ENCODE measurements at regions not wholly inside any gene's neighbourhood (a gene's known extent, or its start where the extent isn't known, plus 50 kb on each side); places are given as distances from the start of the nearest gene placed in this dataset.

DNA sequence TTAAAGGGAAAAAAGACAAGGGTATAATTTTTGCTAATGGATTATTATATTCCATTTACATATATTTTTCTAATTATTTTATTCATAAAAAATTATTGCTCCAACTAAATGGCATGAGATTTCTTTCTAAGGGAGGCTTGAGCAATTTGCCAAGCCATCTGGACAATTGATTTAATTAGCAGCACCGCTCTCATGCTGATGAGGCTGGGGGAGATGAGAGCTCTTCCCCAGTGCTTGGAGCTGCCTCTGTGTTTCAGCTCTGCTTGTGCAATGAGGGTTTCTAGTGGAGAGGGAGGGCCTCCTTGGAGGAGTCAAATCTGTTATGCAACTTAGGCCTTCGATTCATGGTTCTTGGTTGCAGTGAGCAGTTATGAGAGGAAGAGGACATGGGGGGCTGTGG is 574.3 kb downstream of the TCERG1L start:
- H3K27me3 ChIP-seq (replicated peaks; ENCODE audit: insufficient read depth) = no peaks in the 10 kb centered on the region
- no peak overlapping the region for H3K4me3 ChIP-seq
- intact Hi-C loops (cut with DNase I) = no loop called here
- DNase-seq (ENCODE audit: low spot score) = no peak
- no peak overlapping the region for H3K27ac ChIP-seq
- no peaks in the 10 kb centered on the region for H3K4me1 ChIP-seq (replicated peaks)
- TF ChIP-seq POLR2AphosphoS5 (IDR thresholded peaks at IDR 0.05) (no peak), POLR2A (IDR thresholded peaks at IDR 0.05) (no peak)
- TF ChIP-seq, protein P1, sequence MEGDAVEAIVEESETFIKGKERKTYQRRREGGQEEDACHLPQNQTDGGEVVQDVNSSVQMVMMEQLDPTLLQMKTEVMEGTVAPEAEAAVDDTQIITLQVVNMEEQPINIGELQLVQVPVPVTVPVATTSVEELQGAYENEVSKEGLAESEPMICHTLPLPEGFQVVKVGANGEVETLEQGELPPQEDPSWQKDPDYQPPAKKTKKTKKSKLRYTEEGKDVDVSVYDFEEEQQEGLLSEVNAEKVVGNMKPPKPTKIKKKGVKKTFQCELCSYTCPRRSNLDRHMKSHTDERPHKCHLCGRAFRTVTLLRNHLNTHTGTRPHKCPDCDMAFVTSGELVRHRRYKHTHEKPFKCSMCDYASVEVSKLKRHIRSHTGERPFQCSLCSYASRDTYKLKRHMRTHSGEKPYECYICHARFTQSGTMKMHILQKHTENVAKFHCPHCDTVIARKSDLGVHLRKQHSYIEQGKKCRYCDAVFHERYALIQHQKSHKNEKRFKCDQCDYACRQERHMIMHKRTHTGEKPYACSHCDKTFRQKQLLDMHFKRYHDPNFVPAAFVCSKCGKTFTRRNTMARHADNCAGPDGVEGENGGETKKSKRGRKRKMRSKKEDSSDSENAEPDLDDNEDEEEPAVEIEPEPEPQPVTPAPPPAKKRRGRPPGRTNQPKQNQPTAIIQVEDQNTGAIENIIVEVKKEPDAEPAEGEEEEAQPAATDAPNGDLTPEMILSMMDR (IDR thresholded peaks at IDR 0.05) = no peak
- no peaks in the 10 kb centered on the region for H3K9me3 ChIP-seq
- H3K36me3 ChIP-seq = no peaks in the 10 kb centered on the region
- 47% methylated on average over 2 of the region's 2 CpGs for WGBS

GRCh38 chr10:130737621-130738020 is 573.9 kb downstream of the TCERG1L start:
- no peaks in the 10 kb centered on the region for H3K4me1 ChIP-seq (replicated peaks)
- H3K4me3 ChIP-seq = no peak overlapping the region
- H3K9me3 ChIP-seq = no peaks in the 10 kb centered on the region
- H3K27me3 ChIP-seq (replicated peaks; ENCODE audit: insufficient read depth) = no peaks in the 10 kb centered on the region
- 34% methylated on average over 5 of the region's 5 CpGs for WGBS
- no peak for TF ChIP-seq POLR2A (IDR thresholded peaks at IDR 0.05)
- no peak overlapping the region for H3K27ac ChIP-seq
- DNase-seq (ENCODE audit: low spot score) = no peak
- intact Hi-C loops (cut with DNase I) = no loop called here
- no peaks in the 10 kb centered on the region for H3K36me3 ChIP-seq

GRCh38 chr10:130739016-130739756 is 572.3 kb downstream of the TCERG1L start:
- DNase-seq (ENCODE audit: low spot score) = no peak

GRCh38 chr10:130739757-130740145 is 571.8 kb downstream of the TCERG1L start:
- WGBS = 92% methylated on average over 9 of the region's 9 CpGs
- H3K4me3 ChIP-seq = no peak overlapping the region

More at GRCh38 chr10:130739016-130739756, 572.3 kb downstream of the TCERG1L start:
- no peaks in the 10 kb centered on the region for H3K9me3 ChIP-seq
- intact Hi-C loops (cut with DNase I) = no loop called here
- H3K36me3 ChIP-seq = no peaks in the 10 kb centered on the region
- H3K4me3 ChIP-seq = no peak overlapping the region
- H3K4me1 ChIP-seq (replicated peaks) = no peaks in the 10 kb centered on the region
- no peak for TF ChIP-seq POLR2A (IDR thresholded peaks at IDR 0.05)
- H3K27ac ChIP-seq = no peak overlapping the region
- WGBS = 90% methylated on average over 6 of the region's 6 CpGs
- no peaks in the 10 kb centered on the region for H3K27me3 ChIP-seq (replicated peaks; ENCODE audit: insufficient read depth)

DNA sequence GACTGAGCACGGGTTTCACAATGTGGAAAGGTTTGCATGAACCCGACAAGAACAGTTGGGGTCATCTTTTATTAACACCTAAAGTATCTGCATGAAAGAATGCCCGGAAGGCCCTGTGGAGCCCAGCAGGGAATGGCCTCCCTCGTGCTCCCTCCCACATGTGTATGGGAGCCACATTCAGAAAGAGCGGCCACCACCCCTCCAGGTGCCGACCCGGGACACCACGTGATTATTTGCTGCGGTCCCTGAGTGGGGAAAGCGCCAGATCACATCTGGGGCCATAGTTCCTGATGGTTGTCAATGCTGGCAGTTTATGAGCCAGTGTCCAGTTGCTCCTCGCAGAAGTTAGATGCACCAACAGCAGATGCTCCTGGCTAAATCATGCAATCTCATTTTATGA is 571.4 kb downstream of the TCERG1L start:
- H3K27me3 ChIP-seq (replicated peaks; ENCODE audit: insufficient read depth) = no peaks in the 10 kb centered on the region
- H3K36me3 ChIP-seq = no peaks in the 10 kb centered on the region
- 74% methylated on average over 11 of the region's 11 CpGs for WGBS
- no peak overlapping the region for H3K4me3 ChIP-seq
- DNase-seq (ENCODE audit: low spot score) = no peak
- H3K4me1 ChIP-seq (replicated peaks) = no peaks in the 10 kb centered on the region
- H3K9me3 ChIP-seq = no peaks in the 10 kb centered on the region
- intact Hi-C loops (cut with DNase I) = no loop called here
- TF ChIP-seq, protein P1 (IDR thresholded peaks at IDR 0.05) = no peak
- no peak for TF ChIP-seq POLR2AphosphoS5 (IDR thresholded peaks at IDR 0.05)
- no peak for TF ChIP-seq POLR2A (IDR thresholded peaks at IDR 0.05)
- H3K27ac ChIP-seq = no peak overlapping the region

More at GRCh38 chr10:130739757-130740145, 571.8 kb downstream of the TCERG1L start:
- Histone ChIP-seq H3K27ac (no peak overlapping the region), H3K27me3 (replicated peaks; ENCODE audit: insufficient read depth) (no peaks in the 10 kb centered on the region), H3K36me3 (no peaks in the 10 kb centered on the region), H3K9me3 (no peaks in the 10 kb centered on the region), H3K4me1 (replicated peaks) (no peaks in the 10 kb centered on the region)
- intact Hi-C loops (cut with DNase I) = no loop called here
- no peak for DNase-seq (ENCODE audit: low spot score)
- TF ChIP-seq, protein P1 (IDR thresholded peaks at IDR 0.05) = no peak
- TF ChIP-seq POLR2AphosphoS5 (IDR thresholded peaks at IDR 0.05) = no peak
- no peak for TF ChIP-seq POLR2A (IDR thresholded peaks at IDR 0.05)
